ENCODE measurements at regions not wholly inside any gene's neighbourhood (a gene's known extent, or its start where the extent isn't known, plus 50 kb on each side); places are given as distances from the start of the nearest gene placed in this dataset.

DNA sequence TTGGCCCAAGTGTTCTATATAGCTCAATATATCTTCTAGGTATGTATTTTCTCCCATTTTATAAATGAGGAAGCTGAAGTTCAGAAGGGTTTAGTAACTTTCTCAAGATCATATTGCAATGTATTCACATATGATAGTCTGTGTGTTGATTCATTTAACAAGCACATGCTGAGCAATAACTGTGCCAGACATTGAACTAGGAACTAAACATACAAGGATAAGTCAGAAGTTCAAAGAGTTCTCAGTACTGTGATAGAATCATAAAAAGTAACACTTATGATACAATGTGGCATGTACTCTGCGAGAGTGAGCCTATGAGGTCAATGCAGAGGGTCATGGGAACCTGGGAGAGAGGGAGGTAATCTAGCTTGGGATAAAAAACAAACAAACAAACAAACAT, 1082.2 kb upstream of the TENM4 start:
- TF ChIP-seq POLR2A (IDR thresholded peaks at IDR 0.05; ENCODE audit: low read depth, low read length), result no peak
- no peak for TF ChIP-seq POLR2AphosphoS5 (IDR thresholded peaks at IDR 0.05; ENCODE audit: low read depth, low read length)

All from GM12892 (cell line).